Upper lobe of left lung (tissue), 4 donors: ENCODE measurements at regions not wholly inside any gene's neighbourhood (a gene's known extent, or its start where the extent isn't known, plus 50 kb on each side); places are given as distances from the start of the nearest gene placed in this dataset.

Experiments
- CTCF ChIP-seq, 6 experiments: fragments of 450-650 bp in 4 of 6; fragments of 200-600 bp in 2 of 6; sonication (generic) in 2 of 6; IDR thresholded peaks; one replicate each; pipeline ENCODE4 v1.5.1; 2016 to 2019; ENCODE audit warnings: antibody characterized with exemption in 6 of 6
- EP300 ChIP-seq, 4 donors: sonication (generic); formaldehyde crosslinking; IDR thresholded peaks; one replicate each; pipeline ENCODE4 v1.5.1; 2017; ENCODE audit warnings: antibody characterized with exemption in 4 of 4, control low read depth in 2 of 4
- POLR2A ChIP-seq, 4 donors: fragments of 450-650 bp; IDR thresholded peaks; one replicate each; pipeline ENCODE4 v1.5.1; 2016 to 2017; ENCODE audit warnings: antibody characterized with exemption in 4 of 4, mild to moderate bottlenecking in 2 of 4

- TF ChIP-seq CTCF (IDR thresholded peaks at IDR 0.05) (no peak), POLR2A (IDR thresholded peaks at IDR 0.05) (no peak), EP300 (IDR thresholded peaks at IDR 0.05) (no peak)
These were observed 50.0 kb upstream of the ESR1 start for GRCh38 chr6:151757506-151757955.
